ENCODE measurements at regions not wholly inside any gene's neighbourhood (a gene's known extent, or its start where the extent isn't known, plus 50 kb on each side); places are given as distances from the start of the nearest gene placed in this dataset.
"Not testable (repeated sequence)": the region's sequence is repeated elsewhere in the genome, so short reads cannot be mapped to it uniquely, and the experiment has no call there.

DNA sequence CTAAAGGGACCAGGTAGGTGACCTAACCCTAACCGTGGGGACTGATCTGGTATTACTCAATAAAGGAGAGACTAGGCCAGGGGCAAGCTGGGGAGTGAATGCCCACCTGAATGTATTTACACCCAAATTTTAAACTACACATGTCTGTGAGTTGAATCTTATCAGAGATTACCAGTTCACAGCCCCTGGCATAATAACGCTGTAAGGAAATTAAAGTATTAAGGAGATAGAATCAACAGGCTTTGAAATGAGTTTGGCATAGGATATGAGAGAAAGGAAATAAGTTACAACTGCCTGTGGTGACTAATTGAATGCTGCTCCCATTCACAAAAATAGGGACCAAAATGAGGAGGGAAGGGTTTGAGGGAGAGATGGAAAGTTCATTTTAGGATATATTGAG, 593.3 kb downstream of the CSNK1G3 start:
- Histone ChIP-seq H3K4me1 (no peaks in the 10 kb centered on the region), H3K27ac (no peak overlapping the region), H3K36me3 (no peaks in the 10 kb centered on the region), H3K27me3 (no peaks in the 10 kb centered on the region), H3K4me3 (no peak overlapping the region), H3K9me3 (no peaks in the 10 kb centered on the region)
- FAIRE-seq = no peak
- intact Hi-C loops (cut with DNase I) = no loop called here
- WGBS, 2 donors = 83 to 87% methylated on average over 2 of the region's 2 CpGs
- no peak for TF ChIP-seq CTCF (IDR thresholded peaks at IDR 0.05)
- no peak for ATAC-seq
- no peak for DNase-seq

DNA sequence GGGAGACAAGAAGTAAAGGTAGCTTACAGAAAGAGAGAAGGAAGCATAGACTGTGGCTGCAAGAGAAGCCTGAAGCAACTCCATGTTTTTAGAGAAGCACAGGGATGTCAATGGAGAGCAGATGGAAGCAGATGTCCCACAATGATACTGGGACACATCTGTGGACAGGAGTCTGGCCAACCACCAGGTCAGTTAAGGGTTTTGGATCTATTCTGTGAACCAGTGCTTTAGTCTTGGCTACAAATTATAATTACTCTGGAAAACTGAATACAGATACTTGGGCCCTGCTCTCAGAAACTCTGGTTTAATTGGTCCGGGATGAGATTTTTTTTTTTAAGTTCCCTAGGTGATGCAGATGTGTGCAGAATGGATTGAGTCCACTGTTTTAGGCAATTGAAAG, 592.8 kb downstream of the CSNK1G3 start:
- H3K4me1 ChIP-seq = no peaks in the 10 kb centered on the region
- no peaks in the 10 kb centered on the region for H3K36me3 ChIP-seq
- WGBS, 2 donors = 89 to 95% methylated on average over 1 of the region's 1 CpG
- no peaks in the 10 kb centered on the region for H3K9me3 ChIP-seq
- no peak overlapping the region for H3K4me3 ChIP-seq
- FAIRE-seq (no peak), DNase-seq (no peak), ATAC-seq (no peak)
- intact Hi-C loops (cut with DNase I) = no loop called here
- TF ChIP-seq CTCF (IDR thresholded peaks at IDR 0.05) = no peak
- H3K27me3 ChIP-seq = no peaks in the 10 kb centered on the region
- no peak overlapping the region for H3K27ac ChIP-seq

DNA sequence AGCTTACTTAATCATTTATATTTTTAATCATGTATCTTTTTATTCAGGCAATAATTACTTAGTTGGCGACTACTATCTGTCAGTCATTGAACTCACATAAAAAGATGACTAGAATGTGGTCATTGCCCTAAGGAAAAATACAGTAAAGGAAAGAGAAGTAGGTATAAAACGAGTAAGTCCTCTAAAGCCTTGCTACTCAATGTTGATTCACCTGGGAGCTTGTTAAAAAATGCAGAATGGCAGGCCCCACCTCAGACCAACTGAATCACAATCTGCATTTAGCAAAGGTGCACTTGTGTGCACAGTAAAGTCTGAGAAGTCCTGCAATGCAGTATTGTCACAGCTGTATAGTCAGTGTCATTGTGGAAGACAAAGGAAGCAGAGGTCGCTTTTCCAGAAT, 592.4 kb downstream of the CSNK1G3 start:
- no peak for TF ChIP-seq CTCF (IDR thresholded peaks at IDR 0.05)
- no peak overlapping the region for H3K27ac ChIP-seq
- ATAC-seq (no peak), FAIRE-seq (no peak), DNase-seq (no peak)
- H3K27me3 ChIP-seq = no peaks in the 10 kb centered on the region
- no peaks in the 10 kb centered on the region for H3K9me3 ChIP-seq
- no peaks in the 10 kb centered on the region for H3K4me1 ChIP-seq
- H3K36me3 ChIP-seq = no peaks in the 10 kb centered on the region
- 71 to 78% methylated on average over 3 of the region's 3 CpGs for WGBS, 2 donors
- intact Hi-C loops (cut with DNase I) = no loop called here
- H3K4me3 ChIP-seq = no peak overlapping the region

DNA sequence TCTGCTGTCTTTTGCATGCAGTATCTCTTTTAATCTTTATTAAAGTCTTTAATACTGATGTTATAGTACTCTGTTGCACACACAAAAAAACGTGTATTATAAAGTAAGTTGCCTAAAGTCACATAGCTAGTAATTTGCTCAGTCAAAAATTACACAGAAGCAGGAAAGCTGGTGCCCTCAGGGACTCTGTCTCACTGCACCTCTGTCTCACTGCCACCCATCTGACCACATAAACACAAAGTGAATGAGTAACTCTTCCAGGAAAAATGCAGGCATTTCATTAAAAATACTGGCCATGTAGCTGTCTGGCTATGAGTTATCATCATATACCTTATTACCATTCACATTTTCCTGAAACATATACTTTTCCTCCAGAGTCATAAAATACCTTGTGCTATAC, 591.7 kb downstream of the CSNK1G3 start:
- intact Hi-C loops (cut with DNase I) = no loop called here
- no peak for ATAC-seq
- Histone ChIP-seq H3K36me3 (no peaks in the 10 kb centered on the region), H3K4me3 (no peak overlapping the region), H3K4me1 (no peaks in the 10 kb centered on the region), H3K9me3 (no peaks in the 10 kb centered on the region), H3K27me3 (no peaks in the 10 kb centered on the region), H3K27ac (no peak overlapping the region)
- FAIRE-seq = no peak
- WGBS, 2 donors = 15 to 19% methylated on average over 1 of the region's 1 CpG
- no peak for TF ChIP-seq CTCF (IDR thresholded peaks at IDR 0.05)
- DNase-seq = no peak

DNA sequence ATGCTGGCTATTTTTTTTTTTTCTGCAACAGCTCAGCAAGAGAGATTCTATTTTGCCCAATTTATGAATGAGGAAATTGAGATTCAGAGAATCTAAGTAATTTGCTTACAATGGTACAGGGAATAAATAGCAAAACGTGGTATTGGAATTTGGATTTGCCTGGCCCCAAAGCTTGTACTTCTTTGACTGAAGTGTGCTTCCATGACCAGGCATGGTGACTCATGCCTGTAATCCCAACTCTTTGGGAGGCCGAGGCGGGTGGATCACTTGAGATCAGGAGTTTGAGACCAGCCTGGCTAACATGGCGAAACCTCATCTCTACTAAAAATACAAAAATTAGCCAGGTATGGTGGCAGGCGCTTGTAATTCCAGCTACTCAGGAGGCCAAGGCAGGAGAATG, 591.1 kb downstream of the CSNK1G3 start:
- ATAC-seq; intact Hi-C loops (cut with DNase I); H3K9me3 ChIP-seq; H3K4me3 ChIP-seq; H3K27ac ChIP-seq; FAIRE-seq; H3K4me1 ChIP-seq; H3K27me3 ChIP-seq; H3K36me3 ChIP-seq; DNase-seq: not testable (repeated sequence)
- WGBS, 2 donors = 91 to 95% methylated on average over 5 of the region's 5 CpGs

DNA sequence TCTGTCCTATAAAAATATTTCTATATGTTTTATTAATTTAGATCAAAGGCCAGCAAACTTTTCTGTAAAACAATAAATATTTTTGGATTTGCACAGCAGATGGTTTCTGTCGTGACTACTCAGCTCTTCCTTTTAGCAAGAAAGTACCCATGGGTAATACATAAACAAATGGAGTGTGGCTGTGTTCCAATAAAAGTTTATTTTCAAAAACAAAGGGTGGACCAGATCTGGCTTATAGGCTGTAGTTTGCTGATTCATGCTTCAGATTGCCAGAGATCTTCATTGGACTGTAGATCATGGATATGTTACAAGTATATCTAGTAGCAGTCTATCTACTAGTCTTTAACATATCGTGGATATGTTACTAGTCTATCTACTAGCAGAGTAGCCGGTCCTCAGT, 590.5 kb downstream of the CSNK1G3 start:
- FAIRE-seq (no peak), DNase-seq (no peak), ATAC-seq (no peak)
- Histone ChIP-seq H3K9me3 (no peaks in the 10 kb centered on the region), H3K27me3 (no peaks in the 10 kb centered on the region), H3K4me3 (no peak overlapping the region), H3K27ac (no peak overlapping the region), H3K36me3 (no peaks in the 10 kb centered on the region), H3K4me1 (no peaks in the 10 kb centered on the region)
- TF ChIP-seq CTCF (IDR thresholded peaks at IDR 0.05) = no peak
- WGBS, 2 donors = 87 to 89% methylated on average over 3 of the region's 3 CpGs
- intact Hi-C loops (cut with DNase I) = no loop called here
